DOHH2 (cell line): ENCODE measurements at regions not wholly inside any gene's neighbourhood (a gene's known extent, or its start where the extent isn't known, plus 50 kb on each side); places are given as distances from the start of the nearest gene placed in this dataset.

Experiments
- CTCF ChIP-seq: fragments of 200-600 bp; sonication (generic); IDR thresholded peaks from one replicate; pipeline ENCODE4 v1.5.1; 2014; ENCODE audit warnings: antibody characterized with exemption, mild to moderate bottlenecking, low read depth, low read length; ENCODE audit not compliant: poor library complexity, severe bottlenecking
- EZH2phosphoT487 ChIP-seq: fragments of 200-600 bp; sonication (generic); IDR thresholded peaks from 2 replicates; pipeline ENCODE4 v1.6.1; 2017; ENCODE audit warnings: borderline replicate concordance, mild to moderate bottlenecking, antibody characterized with exemption, low read length, moderate library complexity, mixed read lengths

- TF ChIP-seq CTCF (no peak), EZH2phosphoT487 (no peak)
Observed at GRCh38 chr1:116224111-116224510, 112.9 kb downstream of the MAB21L3 start.
